H1 (cell line): ENCODE measurements at regions not wholly inside any gene's neighbourhood (a gene's known extent, or its start where the extent isn't known, plus 50 kb on each side); places are given as distances from the start of the nearest gene placed in this dataset.

Experiments used
- CTCF ChIA-PET: fragments of 300-600 bp; sonication (Branson Sonifier 250); formaldehyde crosslinking; loops from one replicate; lab custom pipeline; 2021; ENCODE audit not compliant: partially characterized antibody; lab: Charles Lee
- POLR2A ChIA-PET: fragments of 300-600 bp; sonication (Branson Sonifier 250); formaldehyde crosslinking; loops from one replicate; lab custom pipeline; 2021; ENCODE audit warnings: inconsistent platforms; ENCODE audit not compliant: partially characterized antibody; lab: Charles Lee
- DNase-seq, 2 experiments: peaks; one replicate each; pipeline versions ENCODE4 v3.0.0 to v3.0.0-alpha.2; 2010 to 2022; ENCODE audit warnings: low spot score in 2 of 2, low read depth in 1 of 2, mixed read lengths in 1 of 2
- FAIRE-seq: peaks from 2 replicates; lab custom pipeline; 2011; peaks lifted over from hg19 to GRCh38; lab: Jason Lieb, UNC
- H2AFZ ChIP-seq: 2 replicates; pipeline ENCODE4 v1.8.1; 2012; ENCODE audit warnings: low read length, inconsistent platforms
- H2AK5ac ChIP-seq: 2 replicates; pipeline ENCODE4 v1.6.1; 2013; ENCODE audit warnings: low read depth, low read length
- H2BK120ac ChIP-seq: replicated peaks from 2 replicates; pipeline ENCODE3; 2013; ENCODE audit warnings: low read depth, low read length, inconsistent platforms
- H2BK12ac ChIP-seq: 2 replicates; pipeline ENCODE4 v1.6.1; 2013; ENCODE audit warnings: low read depth, low read length
- H2BK15ac ChIP-seq: 2 replicates; pipeline ENCODE4 v1.6.1; 2013; ENCODE audit warnings: low read length
- H2BK20ac ChIP-seq: 2 replicates; pipeline ENCODE4 v1.6.1; 2013; ENCODE audit warnings: low read length
- H2BK5ac ChIP-seq: 2 replicates; pipeline ENCODE4 v1.6.1; 2013; ENCODE audit warnings: low read depth, low read length
- H3K14ac ChIP-seq: 2 replicates; pipeline ENCODE4 v1.6.1; 2013; ENCODE audit warnings: inconsistent platforms; ENCODE audit not compliant: insufficient read length
- H3K18ac ChIP-seq: 2 replicates; pipeline ENCODE4 v1.6.1; 2013; ENCODE audit warnings: low read length; ENCODE audit errors: extremely low read depth
- H3K23ac ChIP-seq: 2 replicates; pipeline ENCODE4 v1.6.1; 2013; ENCODE audit warnings: inconsistent platforms; ENCODE audit not compliant: insufficient read length
- H3K23me2 ChIP-seq: 2 replicates; pipeline ENCODE4 v1.6.1; 2013; ENCODE audit warnings: low read depth, low read length
- H3K27ac ChIP-seq: 2 replicates; pipeline ENCODE4 v1.6.1; 2011; ENCODE audit warnings: low read depth, low read length, inconsistent platforms
- H3K27me3 ChIP-seq, 4 experiments: replicated peaks in 1 of 4; 1 replicate in 1 of 4; 2 replicates in 3 of 4; pipeline versions ENCODE4 v1.6.1 to v1.8.1; 2011 to 2013; ENCODE audit warnings: low read length in 3 of 4, mild to moderate bottlenecking in 3 of 4, inconsistent platforms in 2 of 4, mixed read lengths in 2 of 4, moderate library complexity in 1 of 4; ENCODE audit not compliant: control insufficient read depth in 3 of 4, insufficient read depth in 3 of 4; ENCODE audit errors: extremely low read depth in 1 of 4
- H3K36me3 ChIP-seq, 4 experiments: 2 replicates each; pipeline versions ENCODE4 v1.6.1 to v1.8.1; 2011 to 2013; ENCODE audit warnings: mild to moderate bottlenecking in 4 of 4, low read length in 3 of 4, moderate library complexity in 2 of 4, control low read depth in 1 of 4, inconsistent platforms in 1 of 4; ENCODE audit not compliant: insufficient read depth in 4 of 4, control insufficient read depth in 2 of 4
- H3K4ac ChIP-seq: replicated peaks from 2 replicates; pipeline ENCODE3; 2013; ENCODE audit warnings: low read length, low read depth, mixed read lengths, inconsistent platforms; ENCODE audit not compliant: insufficient read length
- H3K4me1 ChIP-seq, 4 experiments: replicated peaks in 1 of 4; 1 replicate in 1 of 4; 2 replicates in 3 of 4; pipeline versions ENCODE4 v1.6.1 to v1.8.1; 2011 to 2013; ENCODE audit warnings: low read length in 3 of 4, inconsistent platforms in 2 of 4, mixed read lengths in 1 of 4; ENCODE audit not compliant: insufficient read depth in 4 of 4, control insufficient read depth in 3 of 4
- H3K4me2 ChIP-seq, 2 experiments: 2 replicates each; pipeline versions ENCODE4 v1.6.1 to v1.8.1; 2011 to 2013; ENCODE audit warnings: low read depth in 2 of 2, low read length in 2 of 2, control low read depth in 1 of 2, inconsistent platforms in 1 of 2, mild to moderate bottlenecking in 1 of 2; ENCODE audit not compliant: insufficient read depth in 1 of 2
- H3K4me3 ChIP-seq, 4 experiments: fragments of 200-600, 300-600 bp in 1 of 4; sonication (generic), shearing (Covaris generic), sonication (Bioruptor Twin) in 1 of 4; 2 replicates each; pipeline versions ENCODE4 v1.5.1 to v1.8.1; 2011 to 2016; ENCODE audit warnings: low read length in 4 of 4, low read depth in 3 of 4, control low read depth in 2 of 4, inconsistent platforms in 2 of 4, mild to moderate bottlenecking in 2 of 4, mixed read lengths in 1 of 4, moderate library complexity in 1 of 4; ENCODE audit not compliant: insufficient read depth in 2 of 4; ENCODE audit errors: extremely low read depth in 1 of 4
- H3K56ac ChIP-seq: replicated peaks from 2 replicates; pipeline ENCODE3; 2013; ENCODE audit warnings: low read depth, mild to moderate bottlenecking, mixed read lengths, low read length, inconsistent platforms; ENCODE audit not compliant: insufficient read length
- H3K79me1 ChIP-seq: 2 replicates; pipeline ENCODE4 v1.6.1; 2013; ENCODE audit warnings: low read depth, low read length, control low read depth
- H3K79me2 ChIP-seq, 2 experiments: 2 replicates each; pipeline versions ENCODE4 v1.6.1 to v1.8.1; 2012 to 2013; ENCODE audit warnings: low read length in 2 of 2, mild to moderate bottlenecking in 2 of 2, inconsistent platforms in 1 of 2; ENCODE audit not compliant: insufficient read depth in 2 of 2, control insufficient read depth in 1 of 2
- H3K9ac ChIP-seq, 4 experiments: replicated peaks in 1 of 4; 1 replicate in 1 of 4; 2 replicates in 3 of 4; pipeline versions ENCODE4 v1.6.1 to v1.8.1; 2011 to 2013; ENCODE audit warnings: low read depth in 3 of 4, low read length in 3 of 4, control low read depth in 2 of 4, mild to moderate bottlenecking in 2 of 4, moderate library complexity in 2 of 4, inconsistent platforms in 1 of 4; ENCODE audit errors: extremely low read depth in 1 of 4
- H3K9me3 ChIP-seq, 2 experiments: 2 replicates each; pipeline versions ENCODE4 v1.6.1 to v1.8.1; 2012 to 2013; ENCODE audit warnings: mild to moderate bottlenecking in 2 of 2, moderate library complexity in 2 of 2, control low read depth in 1 of 2, inconsistent platforms in 1 of 2, low read depth in 1 of 2, low read length in 1 of 2, mixed read lengths in 1 of 2; ENCODE audit not compliant: insufficient read depth in 2 of 2
- H4K20me1 ChIP-seq, 2 experiments: replicated peaks in 1 of 2; 2 replicates each; pipeline versions ENCODE3 to v1.8.1; 2011 to 2013; ENCODE audit warnings: inconsistent platforms in 2 of 2, low read length in 2 of 2, mild to moderate bottlenecking in 1 of 2; ENCODE audit not compliant: insufficient read depth in 2 of 2, control insufficient read depth in 1 of 2
- H4K5ac ChIP-seq: 2 replicates; pipeline ENCODE4 v1.6.1; 2013; ENCODE audit warnings: low read length, low read depth, mixed read lengths, inconsistent platforms; ENCODE audit not compliant: insufficient read length
- H4K8ac ChIP-seq: 2 replicates; pipeline ENCODE4 v1.8.0; 2013; ENCODE audit warnings: mild to moderate bottlenecking, moderate library complexity, low read length, inconsistent platforms; ENCODE audit not compliant: insufficient read depth; ENCODE audit errors: extremely low read depth
- H4K91ac ChIP-seq: replicated peaks from 2 replicates; pipeline ENCODE3; 2013; ENCODE audit warnings: low read length, mixed read lengths, inconsistent platforms; ENCODE audit not compliant: insufficient read length
- TAF1 ChIP-seq: IDR thresholded peaks from 2 replicates; pipeline ENCODE4 v1.6.1; 2011; ENCODE audit warnings: mild to moderate bottlenecking, low read depth, low read length
- WGBS, 2 experiments: shearing (Covaris generic) in 1 of 2; methylation state at CpG; one replicate each; pipeline versions ENCODE4 v1.1.6 to v1.1.7; 2013 to 2015; ENCODE audit warnings: low lambda C conversion rate in 2 of 2, mixed read lengths in 2 of 2, inconsistent platforms in 1 of 2, low coverage in 1 of 2, missing lambda C conversion rate in 1 of 2; ENCODE audit not compliant: insufficient replicate concordance in 2 of 2, insufficient coverage in 1 of 2, insufficient read length in 1 of 2; ENCODE audit errors: extremely low coverage in 1 of 2, missing lambda C conversion rate in 1 of 2; 5-methylcytosine and 5-hydroxymethylcytosine counted together
- TF ChIP-seq, protein P1 (sequence below): IDR thresholded peaks from 2 replicates; pipeline ENCODE4 v1.6.1; 2012; ENCODE audit warnings: inconsistent platforms

DNA sequence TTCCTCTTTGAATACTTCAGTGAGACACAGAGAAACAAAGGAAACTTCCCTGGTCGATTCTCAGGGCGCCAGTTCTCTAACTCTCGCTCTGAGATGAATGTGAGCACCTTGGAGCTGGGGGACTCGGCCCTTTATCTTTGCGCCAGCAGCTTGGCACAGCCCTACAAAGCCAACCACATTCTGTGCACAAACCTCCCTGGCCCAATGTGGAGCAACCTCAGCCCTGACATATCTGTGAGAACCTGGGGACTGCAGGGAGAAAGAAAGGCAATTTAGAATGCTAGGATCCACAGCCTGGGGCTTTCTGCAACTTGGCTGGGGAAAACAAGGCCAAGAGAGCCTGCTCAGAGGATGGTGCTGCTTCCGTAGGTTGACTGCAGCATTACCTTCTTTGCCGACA, 63.5 kb upstream of the PRSS58 start:
- Histone ChIP-seq H4K20me1 (no peaks in the 10 kb centered on the region), H4K8ac (no peak overlapping the region), H2AFZ (0 out of 2 replicates have a peak overlapping the region, but pooled peaks have one; percentile 10), H3K79me2 (no peaks in the 10 kb centered on the region), H2BK20ac (no peak overlapping the region), H3K27me3 (no peaks in the 10 kb centered on the region), H2BK12ac (no peak overlapping the region), H2BK15ac (no peak overlapping the region), H3K27ac (no peak overlapping the region), H4K91ac (no peak overlapping the region), H3K23me2 (no peaks in the 10 kb centered on the region), H3K4me2 (no peak overlapping the region), H3K9me3 (no peaks in the 10 kb centered on the region), H2BK5ac (no peak overlapping the region), H3K79me1 (no peaks in the 10 kb centered on the region), H2AK5ac (no peak overlapping the region), H3K9ac (no peak overlapping the region), H3K36me3 (no peaks in the 10 kb centered on the region), H4K5ac (no peak overlapping the region), H3K4ac (no peak overlapping the region), H3K14ac (no peak overlapping the region), H3K23ac (no peak overlapping the region), H3K4me1 (peaks cover 0 to 4% (median 1%) of the 10 kb centered on the region in 4 experiments; a peak in 3 of 7 replicates), H3K18ac (no peak overlapping the region), H3K56ac (no peak overlapping the region), H2BK120ac (no peak overlapping the region), H3K4me3 (no peak overlapping the region)
- FAIRE-seq (no peak), DNase-seq (no peak)
- ChIA-PET CTCF (interaction anchor here (0.6 to 12.4 kb wide), 7 partner anchors 17 to 298 kb away, joined by 3 to 302 read pairs (median 7); no protein-coding TSS in a partner anchor), POLR2A (no interaction called here)
- TF ChIP-seq TAF1, result no peak
- TF ChIP-seq, protein P1, sequence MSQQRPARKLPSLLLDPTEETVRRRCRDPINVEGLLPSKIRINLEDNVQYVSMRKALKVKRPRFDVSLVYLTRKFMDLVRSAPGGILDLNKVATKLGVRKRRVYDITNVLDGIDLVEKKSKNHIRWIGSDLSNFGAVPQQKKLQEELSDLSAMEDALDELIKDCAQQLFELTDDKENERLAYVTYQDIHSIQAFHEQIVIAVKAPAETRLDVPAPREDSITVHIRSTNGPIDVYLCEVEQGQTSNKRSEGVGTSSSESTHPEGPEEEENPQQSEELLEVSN, result no peak
- 93% methylated on average over 7 of the region's 7 CpGs; no CpG with 5 or more reads in 1 of the 2 experiments for WGBS, 2 experiments
